H1 (cell line): ENCODE measurements at regions not wholly inside any gene's neighbourhood (a gene's known extent, or its start where the extent isn't known, plus 50 kb on each side); places are given as distances from the start of the nearest gene placed in this dataset.

ENCODE experiments used
- EP300 ChIP-seq, 2 experiments: IDR thresholded peaks; 1 replicate in 1 of 2; 2 replicates in 1 of 2; pipeline ENCODE4 v1.6.1; 2011 to 2012; ENCODE audit warnings: low read depth in 2 of 2, low read length in 2 of 2, mild to moderate bottlenecking in 2 of 2, borderline replicate concordance in 1 of 2, inconsistent platforms in 1 of 2, moderate library complexity in 1 of 2
- TAF1 ChIP-seq: IDR thresholded peaks from 2 replicates; pipeline ENCODE4 v1.6.1; 2011; ENCODE audit warnings: mild to moderate bottlenecking, low read depth, low read length
- TBP ChIP-seq: IDR thresholded peaks from 2 replicates; pipeline ENCODE4 v1.6.1; 2011; ENCODE audit warnings: low read depth, low read length, improper control_type of control experiment
- YY1 ChIP-seq: IDR thresholded peaks from 2 replicates; pipeline ENCODE4 v1.6.1; 2011; ENCODE audit warnings: low read depth, mild to moderate bottlenecking, low read length
- TF ChIP-seq, protein P1 (sequence below): fragments of 300-600 bp; sonication (generic); IDR thresholded peaks from 2 replicates; pipeline ENCODE4 v1.7.1; 2012; ENCODE audit warnings: low read length, moderate library complexity, mild to moderate bottlenecking, inconsistent platforms; ENCODE audit not compliant: insufficient replicate concordance

DNA sequence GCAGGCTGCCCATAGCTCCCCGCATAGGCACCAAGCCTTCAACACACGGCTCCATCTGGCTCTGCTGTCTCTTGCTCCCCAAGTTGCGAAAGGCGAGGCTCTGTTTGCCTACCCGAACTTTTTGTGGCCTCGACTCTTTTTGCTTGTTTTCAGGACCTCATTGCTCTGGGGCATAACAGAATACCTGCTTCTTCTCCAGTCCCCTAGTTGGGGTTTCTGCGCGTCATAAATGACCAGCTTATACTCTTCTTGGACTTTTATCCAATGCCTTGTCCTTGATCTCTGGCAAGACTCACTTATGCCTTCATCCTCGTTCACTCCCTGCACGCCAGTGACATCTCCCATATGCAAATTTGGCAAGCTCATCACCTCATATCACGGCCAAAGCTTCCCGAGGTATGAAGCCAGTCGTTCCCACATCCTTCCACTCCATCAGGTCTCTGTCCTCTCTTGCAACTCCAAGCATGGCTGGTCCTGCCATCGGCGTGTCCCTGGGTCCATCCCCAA lies 238.8 kb upstream of the ADAMTS16 start (continued):
- TF ChIP-seq, protein P1, sequence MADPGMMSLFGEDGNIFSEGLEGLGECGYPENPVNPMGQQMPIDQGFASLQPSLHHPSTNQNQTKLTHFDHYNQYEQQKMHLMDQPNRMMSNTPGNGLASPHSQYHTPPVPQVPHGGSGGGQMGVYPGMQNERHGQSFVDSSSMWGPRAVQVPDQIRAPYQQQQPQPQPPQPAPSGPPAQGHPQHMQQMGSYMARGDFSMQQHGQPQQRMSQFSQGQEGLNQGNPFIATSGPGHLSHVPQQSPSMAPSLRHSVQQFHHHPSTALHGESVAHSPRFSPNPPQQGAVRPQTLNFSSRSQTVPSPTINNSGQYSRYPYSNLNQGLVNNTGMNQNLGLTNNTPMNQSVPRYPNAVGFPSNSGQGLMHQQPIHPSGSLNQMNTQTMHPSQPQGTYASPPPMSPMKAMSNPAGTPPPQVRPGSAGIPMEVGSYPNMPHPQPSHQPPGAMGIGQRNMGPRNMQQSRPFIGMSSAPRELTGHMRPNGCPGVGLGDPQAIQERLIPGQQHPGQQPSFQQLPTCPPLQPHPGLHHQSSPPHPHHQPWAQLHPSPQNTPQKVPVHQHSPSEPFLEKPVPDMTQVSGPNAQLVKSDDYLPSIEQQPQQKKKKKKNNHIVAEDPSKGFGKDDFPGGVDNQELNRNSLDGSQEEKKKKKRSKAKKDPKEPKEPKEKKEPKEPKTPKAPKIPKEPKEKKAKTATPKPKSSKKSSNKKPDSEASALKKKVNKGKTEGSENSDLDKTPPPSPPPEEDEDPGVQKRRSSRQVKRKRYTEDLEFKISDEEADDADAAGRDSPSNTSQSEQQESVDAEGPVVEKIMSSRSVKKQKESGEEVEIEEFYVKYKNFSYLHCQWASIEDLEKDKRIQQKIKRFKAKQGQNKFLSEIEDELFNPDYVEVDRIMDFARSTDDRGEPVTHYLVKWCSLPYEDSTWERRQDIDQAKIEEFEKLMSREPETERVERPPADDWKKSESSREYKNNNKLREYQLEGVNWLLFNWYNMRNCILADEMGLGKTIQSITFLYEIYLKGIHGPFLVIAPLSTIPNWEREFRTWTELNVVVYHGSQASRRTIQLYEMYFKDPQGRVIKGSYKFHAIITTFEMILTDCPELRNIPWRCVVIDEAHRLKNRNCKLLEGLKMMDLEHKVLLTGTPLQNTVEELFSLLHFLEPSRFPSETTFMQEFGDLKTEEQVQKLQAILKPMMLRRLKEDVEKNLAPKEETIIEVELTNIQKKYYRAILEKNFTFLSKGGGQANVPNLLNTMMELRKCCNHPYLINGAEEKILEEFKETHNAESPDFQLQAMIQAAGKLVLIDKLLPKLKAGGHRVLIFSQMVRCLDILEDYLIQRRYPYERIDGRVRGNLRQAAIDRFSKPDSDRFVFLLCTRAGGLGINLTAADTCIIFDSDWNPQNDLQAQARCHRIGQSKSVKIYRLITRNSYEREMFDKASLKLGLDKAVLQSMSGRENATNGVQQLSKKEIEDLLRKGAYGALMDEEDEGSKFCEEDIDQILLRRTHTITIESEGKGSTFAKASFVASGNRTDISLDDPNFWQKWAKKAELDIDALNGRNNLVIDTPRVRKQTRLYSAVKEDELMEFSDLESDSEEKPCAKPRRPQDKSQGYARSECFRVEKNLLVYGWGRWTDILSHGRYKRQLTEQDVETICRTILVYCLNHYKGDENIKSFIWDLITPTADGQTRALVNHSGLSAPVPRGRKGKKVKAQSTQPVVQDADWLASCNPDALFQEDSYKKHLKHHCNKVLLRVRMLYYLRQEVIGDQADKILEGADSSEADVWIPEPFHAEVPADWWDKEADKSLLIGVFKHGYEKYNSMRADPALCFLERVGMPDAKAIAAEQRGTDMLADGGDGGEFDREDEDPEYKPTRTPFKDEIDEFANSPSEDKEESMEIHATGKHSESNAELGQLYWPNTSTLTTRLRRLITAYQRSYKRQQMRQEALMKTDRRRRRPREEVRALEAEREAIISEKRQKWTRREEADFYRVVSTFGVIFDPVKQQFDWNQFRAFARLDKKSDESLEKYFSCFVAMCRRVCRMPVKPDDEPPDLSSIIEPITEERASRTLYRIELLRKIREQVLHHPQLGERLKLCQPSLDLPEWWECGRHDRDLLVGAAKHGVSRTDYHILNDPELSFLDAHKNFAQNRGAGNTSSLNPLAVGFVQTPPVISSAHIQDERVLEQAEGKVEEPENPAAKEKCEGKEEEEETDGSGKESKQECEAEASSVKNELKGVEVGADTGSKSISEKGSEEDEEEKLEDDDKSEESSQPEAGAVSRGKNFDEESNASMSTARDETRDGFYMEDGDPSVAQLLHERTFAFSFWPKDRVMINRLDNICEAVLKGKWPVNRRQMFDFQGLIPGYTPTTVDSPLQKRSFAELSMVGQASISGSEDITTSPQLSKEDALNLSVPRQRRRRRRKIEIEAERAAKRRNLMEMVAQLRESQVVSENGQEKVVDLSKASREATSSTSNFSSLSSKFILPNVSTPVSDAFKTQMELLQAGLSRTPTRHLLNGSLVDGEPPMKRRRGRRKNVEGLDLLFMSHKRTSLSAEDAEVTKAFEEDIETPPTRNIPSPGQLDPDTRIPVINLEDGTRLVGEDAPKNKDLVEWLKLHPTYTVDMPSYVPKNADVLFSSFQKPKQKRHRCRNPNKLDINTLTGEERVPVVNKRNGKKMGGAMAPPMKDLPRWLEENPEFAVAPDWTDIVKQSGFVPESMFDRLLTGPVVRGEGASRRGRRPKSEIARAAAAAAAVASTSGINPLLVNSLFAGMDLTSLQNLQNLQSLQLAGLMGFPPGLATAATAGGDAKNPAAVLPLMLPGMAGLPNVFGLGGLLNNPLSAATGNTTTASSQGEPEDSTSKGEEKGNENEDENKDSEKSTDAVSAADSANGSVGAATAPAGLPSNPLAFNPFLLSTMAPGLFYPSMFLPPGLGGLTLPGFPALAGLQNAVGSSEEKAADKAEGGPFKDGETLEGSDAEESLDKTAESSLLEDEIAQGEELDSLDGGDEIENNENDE, result no peak
- no peak for TF ChIP-seq EP300 (IDR thresholded peaks at IDR 0.05; ENCODE audit: borderline replicate concordance in 1 of 2, low read depth in 2 of 2, low read length in 2 of 2)
- TF ChIP-seq TBP, result no peak
- no peak for TF ChIP-seq TAF1
- no peak for TF ChIP-seq YY1
